ENCODE measurements at regions not wholly inside any gene's neighbourhood (a gene's known extent, or its start where the extent isn't known, plus 50 kb on each side); places are given as distances from the start of the nearest gene placed in this dataset.

GRCh38 chr15:88730751-88731150 is 72.5 kb upstream of the ACAN start:
- TF ChIP-seq, protein P1, sequence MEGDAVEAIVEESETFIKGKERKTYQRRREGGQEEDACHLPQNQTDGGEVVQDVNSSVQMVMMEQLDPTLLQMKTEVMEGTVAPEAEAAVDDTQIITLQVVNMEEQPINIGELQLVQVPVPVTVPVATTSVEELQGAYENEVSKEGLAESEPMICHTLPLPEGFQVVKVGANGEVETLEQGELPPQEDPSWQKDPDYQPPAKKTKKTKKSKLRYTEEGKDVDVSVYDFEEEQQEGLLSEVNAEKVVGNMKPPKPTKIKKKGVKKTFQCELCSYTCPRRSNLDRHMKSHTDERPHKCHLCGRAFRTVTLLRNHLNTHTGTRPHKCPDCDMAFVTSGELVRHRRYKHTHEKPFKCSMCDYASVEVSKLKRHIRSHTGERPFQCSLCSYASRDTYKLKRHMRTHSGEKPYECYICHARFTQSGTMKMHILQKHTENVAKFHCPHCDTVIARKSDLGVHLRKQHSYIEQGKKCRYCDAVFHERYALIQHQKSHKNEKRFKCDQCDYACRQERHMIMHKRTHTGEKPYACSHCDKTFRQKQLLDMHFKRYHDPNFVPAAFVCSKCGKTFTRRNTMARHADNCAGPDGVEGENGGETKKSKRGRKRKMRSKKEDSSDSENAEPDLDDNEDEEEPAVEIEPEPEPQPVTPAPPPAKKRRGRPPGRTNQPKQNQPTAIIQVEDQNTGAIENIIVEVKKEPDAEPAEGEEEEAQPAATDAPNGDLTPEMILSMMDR (IDR thresholded peaks at IDR 0.05; ENCODE audit: insufficient read depth, low read depth, low read length): no peak
- no peak overlapping the region for H3K4me3 ChIP-seq (ENCODE audit: low read depth, low read length)
- DNase-seq (ENCODE audit: low read depth): no peak

DNA sequence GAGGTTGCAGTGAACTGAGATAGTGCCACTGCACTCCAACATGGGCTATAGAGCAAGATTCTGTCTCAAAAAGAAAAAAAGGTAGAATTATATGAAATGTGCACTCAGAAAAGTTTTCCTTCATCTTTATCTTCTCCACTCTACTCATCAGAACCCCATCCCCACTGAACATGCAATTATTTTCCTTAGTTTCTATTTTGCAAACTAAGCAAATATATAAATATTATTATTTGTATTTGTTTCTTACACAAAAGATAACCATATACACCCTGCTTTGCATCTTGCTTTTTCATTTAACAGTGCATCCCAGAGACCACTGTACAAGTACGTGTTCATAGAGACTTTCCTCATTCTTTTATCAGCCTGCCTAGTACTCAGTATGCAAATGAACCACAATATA is 68.0 kb upstream of the ACAN start:
- H3K4me3 ChIP-seq (ENCODE audit: low read depth, low read length): no peak overlapping the region
- TF ChIP-seq, protein P1 (IDR thresholded peaks at IDR 0.05; ENCODE audit: insufficient read depth, low read depth, low read length): no peak
- DNase-seq (ENCODE audit: low read depth): no peak

GRCh38 chr15:88736204-88736603 is 67.0 kb upstream of the ACAN start:
- DNase-seq (ENCODE audit: low read depth): no peak
- TF ChIP-seq, protein P1 (IDR thresholded peaks at IDR 0.05; ENCODE audit: insufficient read depth, low read depth, low read length): no peak
- H3K4me3 ChIP-seq (ENCODE audit: low read depth, low read length): no peak overlapping the region

GRCh38 chr15:88738796-88739195 is 64.4 kb upstream of the ACAN start:
- TF ChIP-seq, protein P1 (IDR thresholded peaks at IDR 0.05; ENCODE audit: insufficient read depth, low read depth, low read length): no peak
- DNase-seq (ENCODE audit: low read depth): no peak
- no peak overlapping the region for H3K4me3 ChIP-seq (ENCODE audit: low read depth, low read length)

DNA sequence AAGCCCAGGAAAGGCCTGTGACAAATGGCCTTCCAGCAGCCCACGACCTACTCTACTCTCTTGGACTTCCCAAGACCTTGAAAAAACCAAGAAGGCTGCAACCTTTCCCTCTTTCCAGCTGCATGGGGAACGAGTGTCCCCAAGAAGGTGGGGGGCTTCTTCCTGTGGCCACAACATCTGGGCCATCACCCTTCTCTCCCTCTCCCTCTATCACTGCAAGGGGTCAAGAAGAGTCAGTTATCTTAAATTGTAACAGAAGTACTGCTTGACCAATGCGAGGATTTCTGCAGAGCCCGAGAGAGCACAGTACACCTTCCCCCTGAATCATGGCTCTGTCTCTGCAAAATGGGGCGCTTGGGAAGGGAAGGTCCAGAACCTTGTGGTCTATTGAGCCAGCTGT is 63.7 kb upstream of the ACAN start:
- TF ChIP-seq, protein P1 (IDR thresholded peaks at IDR 0.05; ENCODE audit: insufficient read depth, low read depth, low read length): no peak
- DNase-seq (ENCODE audit: low read depth): no peak
- H3K4me3 ChIP-seq (ENCODE audit: low read depth, low read length): no peak overlapping the region

DNA sequence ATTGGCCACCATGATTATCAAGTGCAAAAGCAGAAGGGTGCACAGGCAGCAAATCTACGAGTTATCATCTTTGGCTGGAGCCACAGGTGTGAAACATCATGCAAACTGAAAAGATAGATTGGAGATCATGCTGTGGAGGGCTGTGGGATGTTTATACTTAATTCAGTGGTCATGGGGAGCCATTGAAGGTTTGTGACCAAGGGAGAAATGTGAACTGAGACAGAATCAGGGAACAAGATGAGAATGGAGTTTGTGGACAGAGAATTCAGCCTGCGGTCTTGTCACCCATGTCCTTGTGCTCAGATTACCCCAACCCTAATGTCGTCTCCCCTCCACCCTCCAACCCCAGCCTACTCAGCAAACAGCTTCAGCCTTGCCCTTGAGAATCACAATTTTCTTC is 62.9 kb upstream of the ACAN start:
- TF ChIP-seq, protein P1 (IDR thresholded peaks at IDR 0.05; ENCODE audit: insufficient read depth, low read depth, low read length): no peak
- no peak for DNase-seq (ENCODE audit: low read depth)
- no peak overlapping the region for H3K4me3 ChIP-seq (ENCODE audit: low read depth, low read length)

- no peak overlapping the region for H3K4me3 ChIP-seq (ENCODE audit: low read depth, low read length)
- no peak for DNase-seq (ENCODE audit: low read depth)
- TF ChIP-seq, protein P1 (IDR thresholded peaks at IDR 0.05; ENCODE audit: insufficient read depth, low read depth, low read length): no peak
Observed at GRCh38 chr15:88741046-88741445, 62.2 kb upstream of the ACAN start.

All from fibroblast of villous mesenchyme (primary cell).